DND-41 (cell line): ENCODE measurements at regions not wholly inside any gene's neighbourhood (a gene's known extent, or its start where the extent isn't known, plus 50 kb on each side); places are given as distances from the start of the nearest gene placed in this dataset.

Experiments used
- EZH2 ChIP-seq: IDR thresholded peaks from 3 replicates; pipeline ENCODE4 v1.6.1; 2012; ENCODE audit warnings: borderline replicate concordance, low read depth, mild to moderate bottlenecking, moderate library complexity, low read length, inconsistent platforms; ENCODE audit not compliant: severe bottlenecking
- TF ChIP-seq, protein P1 (sequence below): IDR thresholded peaks from 2 replicates; pipeline ENCODE4 v1.5.1; 2012; ENCODE audit warnings: borderline replicate concordance, low read length, moderate library complexity, mild to moderate bottlenecking; ENCODE audit not compliant: poor library complexity, severe bottlenecking; ENCODE audit errors: extremely low read depth

DNA sequence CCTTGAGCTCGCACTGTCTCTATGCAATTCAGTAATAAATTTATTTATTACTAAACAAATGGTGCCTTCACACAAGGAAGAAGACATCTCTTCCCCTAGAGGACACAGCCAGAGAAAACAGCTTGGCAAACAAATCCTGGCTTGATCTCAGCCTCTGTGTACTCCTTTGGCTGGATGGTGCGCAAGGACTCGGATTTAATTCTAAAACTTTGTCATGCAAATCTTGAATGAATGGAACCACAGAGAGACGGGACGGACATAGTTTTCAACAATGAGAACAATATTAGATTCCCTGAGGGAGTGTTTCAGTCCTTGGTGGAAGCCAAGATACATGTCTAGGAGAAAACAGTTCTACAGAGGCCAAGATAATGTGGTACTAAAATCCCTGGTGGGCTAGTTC lies 349.5 kb downstream of the NPIPA8 start:
- TF ChIP-seq, protein P1, sequence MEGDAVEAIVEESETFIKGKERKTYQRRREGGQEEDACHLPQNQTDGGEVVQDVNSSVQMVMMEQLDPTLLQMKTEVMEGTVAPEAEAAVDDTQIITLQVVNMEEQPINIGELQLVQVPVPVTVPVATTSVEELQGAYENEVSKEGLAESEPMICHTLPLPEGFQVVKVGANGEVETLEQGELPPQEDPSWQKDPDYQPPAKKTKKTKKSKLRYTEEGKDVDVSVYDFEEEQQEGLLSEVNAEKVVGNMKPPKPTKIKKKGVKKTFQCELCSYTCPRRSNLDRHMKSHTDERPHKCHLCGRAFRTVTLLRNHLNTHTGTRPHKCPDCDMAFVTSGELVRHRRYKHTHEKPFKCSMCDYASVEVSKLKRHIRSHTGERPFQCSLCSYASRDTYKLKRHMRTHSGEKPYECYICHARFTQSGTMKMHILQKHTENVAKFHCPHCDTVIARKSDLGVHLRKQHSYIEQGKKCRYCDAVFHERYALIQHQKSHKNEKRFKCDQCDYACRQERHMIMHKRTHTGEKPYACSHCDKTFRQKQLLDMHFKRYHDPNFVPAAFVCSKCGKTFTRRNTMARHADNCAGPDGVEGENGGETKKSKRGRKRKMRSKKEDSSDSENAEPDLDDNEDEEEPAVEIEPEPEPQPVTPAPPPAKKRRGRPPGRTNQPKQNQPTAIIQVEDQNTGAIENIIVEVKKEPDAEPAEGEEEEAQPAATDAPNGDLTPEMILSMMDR = no peak
- TF ChIP-seq EZH2 = no peak
